Activated CD8-positive, alpha-beta T cell treated with anti-CD3 and anti-CD28 coated beads for 36 hours (primary cell): ENCODE measurements at regions not wholly inside any gene's neighbourhood (a gene's known extent, or its start where the extent isn't known, plus 50 kb on each side); places are given as distances from the start of the nearest gene placed in this dataset.
"Not testable (repeated sequence)": the region's sequence is repeated elsewhere in the genome, so short reads cannot be mapped to it uniquely, and the experiment has no call there.

Experiments
- ATAC-seq: fragments of 200-7000 bp; cut with Tn5 transposase; one replicate; pipeline ENCODE4 v1.10.0; 2021; ENCODE audit warnings: mild to moderate bottlenecking, moderate library complexity
- CTCF ChIA-PET: fragments of 350-600 bp; sonication (Branson Sonifier 250); formaldehyde crosslinking; loops from one replicate; lab custom pipeline; 2021; ENCODE audit warnings: antibody characterized with exemption; lab: Charles Lee
- POLR2A ChIA-PET: fragments of 350-600 bp; sonication (Branson Sonifier 250); formaldehyde crosslinking; loops from one replicate; lab custom pipeline; 2021; ENCODE audit warnings: antibody characterized with exemption; lab: Charles Lee
- DNase-seq: peaks from one replicate; pipeline ENCODE4 v3.0.0-alpha.2; 2020
- H3K27ac Mint-ChIP-seq: one replicate; pipeline ENCODE4 v1.8.0; 2021; ENCODE audit warnings: mild to moderate bottlenecking, mixed read lengths
- H3K27me3 Mint-ChIP-seq: one replicate; pipeline ENCODE4 v1.8.0; 2021; ENCODE audit warnings: mixed read lengths
- H3K36me3 Mint-ChIP-seq: one replicate; pipeline ENCODE4 v1.8.0; 2021; ENCODE audit warnings: low read depth, mixed read lengths
- H3K4me1 Mint-ChIP-seq: one replicate; pipeline ENCODE4 v1.8.0; 2021; ENCODE audit warnings: low read depth, mixed read lengths
- H3K4me3 Mint-ChIP-seq: one replicate; pipeline ENCODE4 v1.8.0; 2021; ENCODE audit warnings: mild to moderate bottlenecking, moderate library complexity, mixed read lengths
- H3K9me3 Mint-ChIP-seq: one replicate; pipeline ENCODE4 v1.8.0; 2021; ENCODE audit warnings: mixed read lengths
- CTCF ChIP-seq: fragments of 200-600 bp; IDR thresholded peaks from one replicate; pipeline ENCODE4 v1.8.0; 2022; ENCODE audit warnings: antibody characterized with exemption, mild to moderate bottlenecking
- intact Hi-C: fragments of 100-400 bp; cut with micrococcal nuclease; formaldehyde crosslinking; loops from one replicate; pipeline ENCODE4 v1.10.0; 2022

- TF ChIP-seq CTCF, result no peak
- DNase-seq, result no peak
- Mint-ChIP-seq H3K9me3 (no peaks in the 10 kb centered on the region), H3K36me3 (no peaks in the 10 kb centered on the region), H3K27me3 (peaks cover 8% of the 10 kb centered on the region), H3K27ac (no peak overlapping the region), H3K4me1 (no peaks in the 10 kb centered on the region), H3K4me3 (no peak overlapping the region)
- POLR2A ChIA-PET, result no interaction called here
- ATAC-seq, result no peak
- intact Hi-C loops, result no loop called here
- CTCF ChIA-PET, result no interaction called here
Measured at GRCh38 chr1:91190996-91191395, 169.2 kb upstream of the ZNF644 start.

GRCh38 chr1:91189096-91189495, 167.3 kb upstream of the ZNF644 start:
- POLR2A ChIA-PET, result no interaction called here
- no peak for TF ChIP-seq CTCF
- H3K9me3 Mint-ChIP-seq, result peaks cover 4% of the 10 kb centered on the region
- peaks cover 8% of the 10 kb centered on the region for H3K27me3 Mint-ChIP-seq
- ATAC-seq (no peak), DNase-seq (no peak)
- CTCF ChIA-PET, result no interaction called here
- intact Hi-C loops, result no loop called here
- H3K36me3 Mint-ChIP-seq, result no peaks in the 10 kb centered on the region
- no peaks in the 10 kb centered on the region for H3K4me1 Mint-ChIP-seq
- H3K4me3 Mint-ChIP-seq, result no peak overlapping the region
- no peak overlapping the region for H3K27ac Mint-ChIP-seq

GRCh38 chr1:91182807-91183206, 161.0 kb upstream of the ZNF644 start:
- ATAC-seq, H3K4me1 Mint-ChIP-seq, POLR2A ChIA-PET, H3K27ac Mint-ChIP-seq, intact Hi-C loops, H3K36me3 Mint-ChIP-seq, H3K27me3 Mint-ChIP-seq, CTCF ChIA-PET, H3K4me3 Mint-ChIP-seq, DNase-seq: not testable (repeated sequence)
- peaks cover 11% of the 10 kb centered on the region for H3K9me3 Mint-ChIP-seq

GRCh38 chr1:91176250-91176649, 154.4 kb upstream of the ZNF644 start:
- Mint-ChIP-seq H3K27ac (no peak overlapping the region), H3K9me3 (no peaks in the 10 kb centered on the region), H3K4me3 (no peak overlapping the region), H3K27me3 (peaks cover 10% of the 10 kb centered on the region), H3K36me3 (no peaks in the 10 kb centered on the region), H3K4me1 (no peaks in the 10 kb centered on the region)
- CTCF ChIA-PET, result interaction anchor here (6.9 kb wide), 1 partner anchor 11 kb away, joined by 50 read pairs; no protein-coding TSS in a partner anchor
- POLR2A ChIA-PET, result no interaction called here
- TF ChIP-seq CTCF, result no peak
- ATAC-seq, result no peak
- intact Hi-C loops, result no loop called here
- DNase-seq, result no peak

- Mint-ChIP-seq H3K27ac (no peak overlapping the region), H3K4me3 (no peak overlapping the region), H3K27me3 (peaks cover 10% of the 10 kb centered on the region), H3K36me3 (no peaks in the 10 kb centered on the region), H3K4me1 (no peaks in the 10 kb centered on the region), H3K9me3 (no peaks in the 10 kb centered on the region)
- DNase-seq (no peak), ATAC-seq (no peak)
- ChIA-PET POLR2A (interaction anchor here (0.6 to 0.7 kb wide), 2 partner anchors 116 to 458 kb away, joined by 3 read pairs; partner anchors contain the start of gene BARHL2), CTCF (interaction anchor here (6.9 kb wide), 1 partner anchor 9 kb away, joined by 50 read pairs; no protein-coding TSS in a partner anchor)
- TF ChIP-seq CTCF, result no peak
- intact Hi-C loops, result no loop called here
Measured at GRCh38 chr1:91174734-91175133, 152.9 kb upstream of the ZNF644 start.
